HEK293 (cell line): ENCODE measurements at regions not wholly inside any gene's neighbourhood (a gene's known extent, or its start where the extent isn't known, plus 50 kb on each side); places are given as distances from the start of the nearest gene placed in this dataset.

ENCODE experiments used
- CTCF ChIA-PET: fragments of 350-600 bp; formaldehyde crosslinking; extraction: SDS; loops from one replicate; lab custom pipeline; 2021; ENCODE audit warnings: antibody characterized with exemption; lab: Yijun Ruan, JAX
- POLR2A ChIA-PET: fragments of 300-600 bp; formaldehyde crosslinking; extraction: SDS; loops from one replicate; lab custom pipeline; 2020; ENCODE audit warnings: antibody characterized with exemption, inconsistent platforms; lab: Yijun Ruan, JAX
- H3K27ac ChIP-seq: fragments of 200-500 bp; sonication (Bioruptor generic); 2 replicates; pipeline ENCODE4 v1.5.1; 2014; ENCODE audit warnings: low read depth, low read length, control low read depth, inconsistent platforms; ENCODE audit errors: extremely low read depth
- H3K36me3 ChIP-seq, 2 experiments: fragments of 200-500 bp in 1 of 2; sonication (Bioruptor generic) in 1 of 2; 1 replicate in 1 of 2; 2 replicates in 1 of 2; pipeline ENCODE4 v1.5.1; 2014 to 2017; ENCODE audit warnings: inconsistent platforms in 2 of 2, low read length in 2 of 2; ENCODE audit not compliant: control insufficient read depth in 2 of 2, insufficient read depth in 1 of 2
- H3K4me1 ChIP-seq: fragments of 200-500 bp; sonication (Bioruptor generic); 2 replicates; pipeline ENCODE4 v1.5.1; 2014; ENCODE audit warnings: mild to moderate bottlenecking, low read length, inconsistent platforms; ENCODE audit not compliant: control insufficient read depth, insufficient read depth
- H3K4me3 ChIP-seq: 2 replicates; pipeline ENCODE4 v1.5.1; 2011; ENCODE audit warnings: low read depth, mild to moderate bottlenecking, control low read depth, low read length, moderate library complexity
- H3K9me3 ChIP-seq: fragments of 200-500 bp; sonication (Bioruptor generic); 2 replicates; pipeline ENCODE4 v1.5.1; 2014; ENCODE audit warnings: low read depth, low read length, inconsistent platforms; ENCODE audit not compliant: control insufficient read depth, insufficient read depth
- HIC1 ChIP-seq: fragments of 450-650 bp; formaldehyde crosslinking; IDR thresholded peaks from 2 replicates; pipeline ENCODE4 v1.5.1; 2016; ENCODE audit warnings: missing biosample characterization, missing genetic modification characterization
- KLF16 ChIP-seq: fragments of 450-650 bp; formaldehyde crosslinking; IDR thresholded peaks from 2 replicates; pipeline ENCODE4 v1.5.1; 2017; ENCODE audit warnings: missing biosample characterization, missing genetic modification characterization
- PRDM6 ChIP-seq: fragments of 450-650 bp; formaldehyde crosslinking; IDR thresholded peaks from 2 replicates; pipeline ENCODE4 v1.5.1; 2017; ENCODE audit warnings: missing biosample characterization, missing genetic modification characterization
- TSHZ1 ChIP-seq: fragments of 450-650 bp; formaldehyde crosslinking; IDR thresholded peaks from 2 replicates; pipeline ENCODE4 v1.5.1; 2016; ENCODE audit warnings: missing biosample characterization, missing genetic modification characterization, borderline replicate concordance
- WT1 ChIP-seq: fragments of 450-650 bp; formaldehyde crosslinking; IDR thresholded peaks from 2 replicates; pipeline ENCODE4 v1.5.1; 2016; ENCODE audit warnings: missing biosample characterization, missing genetic modification characterization
- YY1 ChIP-seq: fragments of 450-650 bp; formaldehyde crosslinking; IDR thresholded peaks from 2 replicates; pipeline ENCODE4 v1.5.1; 2018; ENCODE audit warnings: missing biosample characterization, missing genetic modification characterization
- ZBTB21 ChIP-seq: fragments of 450-650 bp; formaldehyde crosslinking; IDR thresholded peaks from 2 replicates; pipeline ENCODE4 v1.5.1; 2017; ENCODE audit warnings: missing biosample characterization, missing genetic modification characterization
- ZBTB48 ChIP-seq: fragments of 450-650 bp; formaldehyde crosslinking; IDR thresholded peaks from 2 replicates; pipeline ENCODE4 v1.5.1; 2016; ENCODE audit warnings: missing biosample characterization, missing genetic modification characterization
- ZFP3 ChIP-seq: fragments of 450-650 bp; formaldehyde crosslinking; IDR thresholded peaks from 2 replicates; pipeline ENCODE4 v1.5.1; 2016; ENCODE audit warnings: low read depth, missing biosample characterization, missing genetic modification characterization
- ZNF138 ChIP-seq: fragments of 450-650 bp; formaldehyde crosslinking; IDR thresholded peaks from 2 replicates; pipeline ENCODE4 v1.5.1; 2016; ENCODE audit warnings: missing biosample characterization, missing genetic modification characterization, borderline replicate concordance
- ZNF175 ChIP-seq: fragments of 450-650 bp; formaldehyde crosslinking; IDR thresholded peaks from 2 replicates; pipeline ENCODE4 v1.5.1; 2016; ENCODE audit warnings: missing biosample characterization, missing genetic modification characterization
- ZNF2 ChIP-seq: fragments of 450-650 bp; formaldehyde crosslinking; IDR thresholded peaks from 2 replicates; pipeline ENCODE4 v1.5.1; 2016; ENCODE audit warnings: missing biosample characterization, missing genetic modification characterization
- ZNF302 ChIP-seq: fragments of 450-650 bp; formaldehyde crosslinking; IDR thresholded peaks from 2 replicates; pipeline ENCODE4 v1.5.1; 2016; ENCODE audit warnings: missing biosample characterization, missing genetic modification characterization, low read depth
- ZNF350 ChIP-seq: fragments of 450-650 bp; formaldehyde crosslinking; IDR thresholded peaks from 2 replicates; pipeline ENCODE4 v1.5.0; 2017; ENCODE audit warnings: missing biosample characterization, mild to moderate bottlenecking, missing genetic modification characterization
- ZNF521 ChIP-seq: fragments of 450-650 bp; formaldehyde crosslinking; IDR thresholded peaks from 2 replicates; pipeline ENCODE4 v1.5.1; 2017; ENCODE audit warnings: missing biosample characterization, mild to moderate bottlenecking, missing genetic modification characterization
- ZNF645 ChIP-seq: fragments of 450-650 bp; formaldehyde crosslinking; IDR thresholded peaks from 2 replicates; pipeline ENCODE4; 2016; ENCODE audit warnings: missing biosample characterization, missing genetic modification characterization
- ZNF660 ChIP-seq: fragments of 450-650 bp; IDR thresholded peaks from 2 replicates; pipeline ENCODE4 v1.5.1; 2018; ENCODE audit warnings: missing biosample characterization, mild to moderate bottlenecking, missing genetic modification characterization
- ZNF830 ChIP-seq: fragments of 450-650 bp; IDR thresholded peaks from 2 replicates; pipeline ENCODE4 v1.5.0; 2018; ENCODE audit warnings: missing biosample characterization, missing genetic modification characterization, low read depth, mild to moderate bottlenecking, moderate library complexity
- TF ChIP-seq, protein P1 (sequence below): fragments of 450-650 bp; formaldehyde crosslinking; IDR thresholded peaks from 2 replicates; pipeline ENCODE4 v1.5.1; 2016; ENCODE audit warnings: missing biosample characterization, missing genetic modification characterization
- TF ChIP-seq, protein P2 (sequence below): sonication (generic); formaldehyde crosslinking; IDR thresholded peaks from 2 replicates; pipeline ENCODE4 v1.8.1; 2022; ENCODE audit warnings: mild to moderate bottlenecking, moderate library complexity, missing genetic modification reagents
- TF ChIP-seq, protein P3 (sequence below): fragments of 450-650 bp; formaldehyde crosslinking; IDR thresholded peaks from 2 replicates; pipeline ENCODE4 v1.5.1; 2016; ENCODE audit warnings: missing biosample characterization, missing genetic modification characterization

DNA sequence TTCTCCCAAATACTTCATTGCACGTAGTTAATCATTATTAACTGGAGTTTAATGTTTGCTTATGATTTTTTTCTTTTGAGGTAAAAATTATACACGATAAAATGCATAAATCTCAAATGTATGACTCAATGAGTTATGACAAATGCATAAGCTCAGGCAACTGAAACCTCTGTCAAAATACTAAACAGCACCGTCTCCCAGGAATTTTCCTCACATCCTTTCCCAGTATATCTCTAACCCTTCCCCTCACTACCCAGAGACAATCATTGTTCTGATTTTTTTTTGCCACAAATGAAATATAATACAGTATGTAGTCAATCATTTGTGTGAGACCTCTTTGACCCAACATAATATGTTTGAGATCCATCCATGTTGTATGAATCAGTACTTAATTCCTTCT, 606.5 kb downstream of the CPS1 start (continued):
- TF ChIP-seq ZNF302 (tag by site-specific recombination) (no peak), ZNF175 (tag by site-specific recombination) (no peak), ZBTB21 (no peak), ZNF2 (tag by site-specific recombination) (no peak), ZNF830 (tag by site-specific recombination) (no peak), PRDM6 (tag by site-specific recombination) (no peak), ZNF521 (tag by site-specific recombination) (no peak), YY1 (tag by site-specific recombination) (no peak), WT1 (tag by site-specific recombination) (no peak), HIC1 (tag by site-specific recombination) (no peak), ZNF138 (tag by site-specific recombination) (no peak)
- TF ChIP-seq, protein P1, sequence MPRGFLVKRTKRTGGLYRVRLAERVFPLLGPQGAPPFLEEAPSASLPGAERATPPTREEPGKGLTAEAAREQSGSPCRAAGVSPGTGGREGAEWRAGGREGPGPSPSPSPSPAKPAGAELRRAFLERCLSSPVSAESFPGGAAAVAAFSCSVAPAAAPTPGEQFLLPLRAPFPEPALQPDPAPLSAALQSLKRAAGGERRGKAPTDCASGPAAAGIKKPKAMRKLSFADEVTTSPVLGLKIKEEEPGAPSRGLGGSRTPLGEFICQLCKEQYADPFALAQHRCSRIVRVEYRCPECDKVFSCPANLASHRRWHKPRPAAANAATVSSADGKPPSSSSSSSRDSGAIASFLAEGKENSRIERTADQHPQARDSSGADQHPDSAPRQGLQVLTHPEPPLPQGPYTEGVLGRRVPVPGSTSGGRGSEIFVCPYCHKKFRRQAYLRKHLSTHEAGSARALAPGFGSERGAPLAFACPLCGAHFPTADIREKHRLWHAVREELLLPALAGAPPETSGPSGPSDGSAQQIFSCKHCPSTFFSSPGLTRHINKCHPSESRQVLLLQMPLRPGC (tag by site-specific recombination): no peak
- TF ChIP-seq, protein P2, sequence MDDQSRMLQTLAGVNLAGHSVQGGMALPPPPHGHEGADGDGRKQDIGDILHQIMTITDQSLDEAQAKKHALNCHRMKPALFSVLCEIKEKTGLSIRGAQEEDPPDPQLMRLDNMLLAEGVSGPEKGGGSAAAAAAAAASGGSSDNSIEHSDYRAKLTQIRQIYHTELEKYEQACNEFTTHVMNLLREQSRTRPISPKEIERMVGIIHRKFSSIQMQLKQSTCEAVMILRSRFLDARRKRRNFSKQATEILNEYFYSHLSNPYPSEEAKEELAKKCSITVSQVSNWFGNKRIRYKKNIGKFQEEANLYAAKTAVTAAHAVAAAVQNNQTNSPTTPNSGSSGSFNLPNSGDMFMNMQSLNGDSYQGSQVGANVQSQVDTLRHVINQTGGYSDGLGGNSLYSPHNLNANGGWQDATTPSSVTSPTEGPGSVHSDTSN (CRISPR knock-in tag): no peak
- TF ChIP-seq, protein P3, sequence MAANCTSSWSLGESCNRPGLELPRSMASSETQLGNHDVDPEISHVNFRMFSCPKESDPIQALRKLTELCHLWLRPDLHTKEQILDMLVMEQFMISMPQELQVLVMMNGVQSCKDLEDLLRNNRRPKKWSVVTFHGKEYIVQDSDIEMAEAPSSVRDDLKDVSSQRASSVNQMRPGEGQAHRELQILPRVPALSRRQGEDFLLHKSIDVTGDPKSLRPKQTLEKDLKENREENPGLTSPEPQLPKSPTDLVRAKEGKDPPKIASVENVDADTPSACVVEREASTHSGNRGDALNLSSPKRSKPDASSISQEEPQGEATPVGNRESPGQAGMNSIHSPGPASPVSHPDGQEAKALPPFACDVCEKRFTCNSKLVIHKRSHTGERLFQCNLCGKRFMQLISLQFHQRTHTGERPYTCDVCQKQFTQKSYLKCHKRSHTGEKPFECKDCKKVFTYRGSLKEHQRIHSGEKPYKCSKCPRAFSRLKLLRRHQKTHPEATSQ (tag by site-specific recombination): no peak

DNA sequence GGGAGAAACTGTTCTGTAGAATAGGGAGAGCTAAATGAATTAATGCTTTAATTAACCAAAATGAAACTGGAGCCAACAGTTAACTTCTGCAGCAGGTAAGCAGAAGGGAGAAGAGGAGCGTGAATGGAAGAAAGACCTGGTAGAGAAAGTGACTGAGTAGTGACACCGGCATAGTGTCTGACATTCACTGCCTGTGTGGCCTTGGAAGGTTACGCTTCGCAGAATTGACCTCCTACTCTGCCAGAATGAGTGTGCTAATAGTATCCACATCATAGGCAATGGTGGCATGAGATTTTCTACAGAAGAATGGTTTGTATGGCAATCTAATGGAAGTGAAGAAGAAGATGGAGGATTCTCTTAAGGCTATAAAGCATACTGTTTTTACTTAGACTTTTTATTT, 614.4 kb downstream of the CPS1 start:
- H3K36me3 ChIP-seq: no peaks in the 10 kb centered on the region
- H3K27ac ChIP-seq: no peak overlapping the region
- no peaks in the 10 kb centered on the region for H3K9me3 ChIP-seq
- POLR2A ChIA-PET: no interaction called here
- H3K4me1 ChIP-seq: no peaks in the 10 kb centered on the region
- no peak overlapping the region for H3K4me3 ChIP-seq
- CTCF ChIA-PET: interaction anchor here (0.5 kb wide), 1 partner anchor 131 kb away, joined by 3 read pairs; no protein-coding TSS in a partner anchor
- no peak for TF ChIP-seq ZNF645 (tag by site-specific recombination)
- no peak for TF ChIP-seq ZBTB48
- TF ChIP-seq ZFP3 (tag by site-specific recombination): no peak
- no peak for TF ChIP-seq PRDM6 (tag by site-specific recombination)
- TF ChIP-seq ZNF660 (tag by site-specific recombination): no peak
- no peak for TF ChIP-seq ZNF350 (tag by site-specific recombination)
- no peak for TF ChIP-seq TSHZ1 (tag by site-specific recombination)
- no peak for TF ChIP-seq KLF16 (tag by site-specific recombination)
